B cell (primary cell): ENCODE measurements at regions not wholly inside any gene's neighbourhood (a gene's known extent, or its start where the extent isn't known, plus 50 kb on each side); places are given as distances from the start of the nearest gene placed in this dataset.

ENCODE experiments used
- ATAC-seq: fragments of 200-7000 bp; cut with Tn5 transposase; one replicate; pipeline ENCODE4 v1.10.0; 2021; ENCODE audit warnings: low read depth, mild to moderate bottlenecking, moderate number of reproducible peaks, moderate library complexity
- CTCF ChIA-PET: fragments of 350-600 bp; sonication (Branson Sonifier 250); formaldehyde crosslinking; loops from one replicate; lab custom pipeline; 2021; ENCODE audit warnings: antibody characterized with exemption, inconsistent platforms; lab: Charles Lee
- POLR2A ChIA-PET: fragments of 350-600 bp; sonication (Branson Sonifier 250); formaldehyde crosslinking; loops from one replicate; lab custom pipeline; 2021; ENCODE audit warnings: antibody characterized with exemption; lab: Charles Lee
- DNase-seq: peaks from one replicate; pipeline ENCODE4 v3.0.0; 2013
- H2AFZ ChIP-seq: 2 replicates; pipeline ENCODE4 v1.6.1; 2012; ENCODE audit warnings: mild to moderate bottlenecking, low read depth, low read length; ENCODE audit not compliant: insufficient read depth, poor library complexity, severe bottlenecking
- H3K27ac ChIP-seq, 2 donors: 1 replicate in 1 of 2; 2 replicates in 1 of 2; pipeline ENCODE4 v1.5.1; 2012 to 2013; ENCODE audit warnings: low read length in 2 of 2, mild to moderate bottlenecking in 2 of 2, moderate library complexity in 1 of 2
- H3K27me3 ChIP-seq, 4 experiments: fragments of 200-600 bp in 1 of 4; sonication (generic) in 1 of 4; replicated peaks in 1 of 4; 1 replicate in 2 of 4; 2 replicates in 2 of 4; pipeline versions ENCODE4 v1.6.1 to v1.7.0; 2013 to 2016; ENCODE audit warnings: low read length in 3 of 4, mild to moderate bottlenecking in 2 of 4, mixed read lengths in 1 of 4, moderate library complexity in 1 of 4; ENCODE audit not compliant: insufficient read depth in 4 of 4, control insufficient read depth in 3 of 4; ENCODE audit errors: control extremely low read depth in 1 of 4
- H3K36me3 ChIP-seq, 2 experiments: replicated peaks in 1 of 2; 1 replicate in 1 of 2; 2 replicates in 1 of 2; pipeline versions ENCODE4 v1.6.1 to v1.7.1; 2013; ENCODE audit warnings: low read length in 1 of 2; ENCODE audit not compliant: insufficient read depth in 2 of 2, control insufficient read depth in 1 of 2; ENCODE audit errors: control extremely low read depth in 1 of 2, extremely low read depth in 1 of 2
- H3K4me1 ChIP-seq, 2 donors: fragments of 200-600 bp in 1 of 2; sonication (generic) in 1 of 2; 1 replicate in 1 of 2; 2 replicates in 1 of 2; pipeline versions ENCODE4 v1.5.1 to v1.6.1; 2013 to 2017; ENCODE audit warnings: low read length in 2 of 2; ENCODE audit not compliant: control insufficient read depth in 2 of 2, insufficient read depth in 2 of 2
- H3K4me2 ChIP-seq: replicated peaks from 2 replicates; pipeline ENCODE3; 2012; ENCODE audit warnings: mild to moderate bottlenecking, low read depth, low read length; ENCODE audit not compliant: poor library complexity, severe bottlenecking
- H3K4me3 ChIP-seq, 5 experiments: fragments of 200-600 bp in 1 of 5; sonication (generic) in 1 of 5; 1 replicate in 3 of 5; 2 replicates in 2 of 5; pipeline versions ENCODE4 v1.5.1 to v1.7.0; 2011 to 2016; ENCODE audit warnings: low read length in 4 of 5, mild to moderate bottlenecking in 4 of 5, low read depth in 2 of 5, control low read depth in 1 of 5, moderate library complexity in 1 of 5; ENCODE audit not compliant: insufficient read depth in 1 of 5; ENCODE audit errors: control extremely low read depth in 1 of 5, extremely low read depth in 1 of 5
- H3K79me2 ChIP-seq: fragments of 200-600 bp; sonication (generic); one replicate; pipeline ENCODE4 v1.6.0; 2016; ENCODE audit warnings: low read length; ENCODE audit not compliant: control insufficient read depth, insufficient read depth
- H3K9ac ChIP-seq: fragments of 200-600 bp; sonication (generic); 2 replicates; pipeline ENCODE4 v1.6.1; 2017; ENCODE audit warnings: mild to moderate bottlenecking, low read length, moderate library complexity
- H3K9me3 ChIP-seq, 3 donors: one replicate each; pipeline versions ENCODE4 v1.6.1 to v1.7.1; 2013; ENCODE audit warnings: low read length in 2 of 3; ENCODE audit not compliant: control insufficient read depth in 2 of 3, insufficient read depth in 1 of 3; ENCODE audit errors: control extremely low read depth in 1 of 3
- H4K20me1 ChIP-seq: 2 replicates; pipeline ENCODE4 v1.6.0; 2012; ENCODE audit warnings: mild to moderate bottlenecking, low read length; ENCODE audit not compliant: insufficient read depth, control insufficient read depth, poor library complexity, severe bottlenecking
- H3K27ac Mint-ChIP-seq: one replicate; pipeline ENCODE4 v1.8.0; 2021; ENCODE audit warnings: mixed read lengths
- H3K27me3 Mint-ChIP-seq: one replicate; pipeline ENCODE4 v1.8.0; 2021; ENCODE audit warnings: mixed read lengths
- H3K4me1 Mint-ChIP-seq: one replicate; pipeline ENCODE4 v1.8.0; 2021; ENCODE audit warnings: mixed read lengths
- H3K4me3 Mint-ChIP-seq: one replicate; pipeline ENCODE4 v1.8.0; 2021; ENCODE audit warnings: mixed read lengths
- H3K9me3 Mint-ChIP-seq: one replicate; pipeline ENCODE4 v1.8.0; 2022; ENCODE audit warnings: mixed read lengths; ENCODE audit not compliant: insufficient read depth
- EZH2 ChIP-seq: IDR thresholded peaks from 2 replicates; pipeline ENCODE4 v1.6.1; 2012; ENCODE audit warnings: borderline replicate concordance, low read depth, mild to moderate bottlenecking, moderate library complexity, low read length; ENCODE audit not compliant: insufficient read depth, poor library complexity, severe bottlenecking
- WGBS: methylation state at CpG from one replicate; pipeline ENCODE4 v1.1.5; 2013; ENCODE audit warnings: missing lambda C conversion rate; ENCODE audit not compliant: insufficient coverage; 5-methylcytosine and 5-hydroxymethylcytosine counted together
- intact Hi-C: fragments of 100-400 bp; cut with micrococcal nuclease; formaldehyde crosslinking; loops from one replicate; pipeline ENCODE4 v1.10.0; 2022
- TF ChIP-seq, protein P1 (sequence below): fragments of 200-600 bp; IDR thresholded peaks from one replicate; pipeline ENCODE4 v1.8.0; 2022; ENCODE audit warnings: antibody characterized with exemption, mild to moderate bottlenecking

DNA sequence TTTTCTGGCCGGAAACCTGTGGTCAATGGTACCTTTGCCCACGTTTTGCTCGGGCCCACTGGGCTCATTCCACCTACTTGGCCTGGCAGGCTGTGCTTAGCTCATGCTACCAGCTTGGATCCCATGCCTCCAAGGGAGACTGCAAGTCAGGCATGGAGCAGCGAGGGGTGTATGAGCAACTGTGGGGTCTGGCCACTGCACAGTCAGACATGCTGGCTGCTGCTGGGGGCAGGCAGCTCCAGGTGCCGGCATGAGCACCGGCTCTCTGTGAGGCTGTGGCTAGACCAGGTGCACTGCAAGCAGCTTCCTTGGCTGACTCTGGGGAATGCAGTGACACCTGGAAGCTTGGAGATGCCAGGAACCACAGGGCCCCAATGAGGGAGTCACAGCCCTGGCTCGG, 161.1 kb upstream of the DUSP10 start:
- no peaks in the 10 kb centered on the region for H3K4me1 Mint-ChIP-seq
- Histone ChIP-seq H3K9ac (no peak overlapping the region), H3K4me3 (no peak overlapping the region), H3K4me1 (no peaks in the 10 kb centered on the region), H4K20me1 (no peaks in the 10 kb centered on the region), H3K27ac (no peak overlapping the region), H3K27me3 (no peaks in the 10 kb centered on the region), H2AFZ (no peak overlapping the region), H3K4me2 (no peak overlapping the region), H3K9me3 (peaks cover 0 to 9% (median 0%) of the 10 kb centered on the region in 3 donors), H3K79me2 (no peaks in the 10 kb centered on the region), H3K36me3 (no peaks in the 10 kb centered on the region)
- WGBS, result 86% methylated on average over 7 of the region's 7 CpGs
- no peaks in the 10 kb centered on the region for H3K27me3 Mint-ChIP-seq
- no peak overlapping the region for H3K27ac Mint-ChIP-seq
- TF ChIP-seq EZH2, result no peak
- TF ChIP-seq, protein P1, sequence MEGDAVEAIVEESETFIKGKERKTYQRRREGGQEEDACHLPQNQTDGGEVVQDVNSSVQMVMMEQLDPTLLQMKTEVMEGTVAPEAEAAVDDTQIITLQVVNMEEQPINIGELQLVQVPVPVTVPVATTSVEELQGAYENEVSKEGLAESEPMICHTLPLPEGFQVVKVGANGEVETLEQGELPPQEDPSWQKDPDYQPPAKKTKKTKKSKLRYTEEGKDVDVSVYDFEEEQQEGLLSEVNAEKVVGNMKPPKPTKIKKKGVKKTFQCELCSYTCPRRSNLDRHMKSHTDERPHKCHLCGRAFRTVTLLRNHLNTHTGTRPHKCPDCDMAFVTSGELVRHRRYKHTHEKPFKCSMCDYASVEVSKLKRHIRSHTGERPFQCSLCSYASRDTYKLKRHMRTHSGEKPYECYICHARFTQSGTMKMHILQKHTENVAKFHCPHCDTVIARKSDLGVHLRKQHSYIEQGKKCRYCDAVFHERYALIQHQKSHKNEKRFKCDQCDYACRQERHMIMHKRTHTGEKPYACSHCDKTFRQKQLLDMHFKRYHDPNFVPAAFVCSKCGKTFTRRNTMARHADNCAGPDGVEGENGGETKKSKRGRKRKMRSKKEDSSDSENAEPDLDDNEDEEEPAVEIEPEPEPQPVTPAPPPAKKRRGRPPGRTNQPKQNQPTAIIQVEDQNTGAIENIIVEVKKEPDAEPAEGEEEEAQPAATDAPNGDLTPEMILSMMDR, result no peak
- intact Hi-C loops, result no loop called here
- ATAC-seq (no peak), DNase-seq (no peak)
- no peak overlapping the region for H3K4me3 Mint-ChIP-seq
- CTCF ChIA-PET, result no interaction called here
- H3K9me3 Mint-ChIP-seq, result no peaks in the 10 kb centered on the region
- POLR2A ChIA-PET, result no interaction called here

DNA sequence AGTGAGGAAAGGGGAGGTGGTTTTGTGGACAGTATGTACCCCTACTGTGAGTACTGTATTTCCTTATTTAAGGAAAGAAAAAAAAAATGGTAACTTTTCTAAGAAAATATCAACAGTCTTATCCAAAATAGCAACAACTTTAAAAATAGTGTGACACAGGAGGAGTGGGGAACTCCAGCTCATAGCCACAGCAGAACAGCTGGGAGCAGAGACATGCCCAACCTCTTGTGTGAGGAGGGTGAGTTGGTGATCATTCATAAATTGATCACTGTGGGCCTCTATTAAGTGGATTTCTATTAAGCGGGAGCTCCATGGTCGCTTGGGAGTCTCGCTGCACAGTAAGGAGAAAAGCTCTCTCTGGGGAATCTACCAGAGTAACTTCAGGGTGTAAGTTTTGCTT, 158.8 kb upstream of the DUSP10 start:
- Histone ChIP-seq H3K27ac (no peak overlapping the region), H3K9me3 (peaks cover 0 to 9% (median 0%) of the 10 kb centered on the region in 3 donors), H3K4me1 (no peaks in the 10 kb centered on the region), H4K20me1 (no peaks in the 10 kb centered on the region), H3K27me3 (no peaks in the 10 kb centered on the region), H3K36me3 (no peaks in the 10 kb centered on the region), H3K4me3 (no peak overlapping the region), H3K9ac (no peak overlapping the region), H3K79me2 (no peaks in the 10 kb centered on the region), H3K4me2 (no peak overlapping the region), H2AFZ (no peak overlapping the region)
- H3K4me3 Mint-ChIP-seq, result no peak overlapping the region
- DNase-seq (no peak), ATAC-seq (no peak)
- H3K4me1 Mint-ChIP-seq, result no peaks in the 10 kb centered on the region
- ChIA-PET CTCF (interaction anchor here (0.6 to 1.5 kb wide), 2 partner anchors 422 to 733 kb away, joined by 3 to 4 read pairs; no protein-coding TSS in a partner anchor), POLR2A (no interaction called here)
- H3K27me3 Mint-ChIP-seq, result no peaks in the 10 kb centered on the region
- intact Hi-C loops, result no loop called here
- H3K27ac Mint-ChIP-seq, result no peak overlapping the region
- no peak for TF ChIP-seq EZH2
- TF ChIP-seq, protein P1, result no peak
- H3K9me3 Mint-ChIP-seq, result no peaks in the 10 kb centered on the region
- WGBS, result 93% methylated on average over 3 of the region's 3 CpGs
